Left renal cortex interstitium (tissue), 4 donors: ENCODE measurements at regions not wholly inside any gene's neighbourhood (a gene's known extent, or its start where the extent isn't known, plus 50 kb on each side); places are given as distances from the start of the nearest gene placed in this dataset.

Source experiments
- DNase-seq, 4 donors: peaks; one replicate each; pipeline ENCODE4 v3.0.0-alpha.2; 2013; ENCODE audit warnings: low read depth in 4 of 4, low spot score in 2 of 4, missing footprints in 1 of 4

DNA sequence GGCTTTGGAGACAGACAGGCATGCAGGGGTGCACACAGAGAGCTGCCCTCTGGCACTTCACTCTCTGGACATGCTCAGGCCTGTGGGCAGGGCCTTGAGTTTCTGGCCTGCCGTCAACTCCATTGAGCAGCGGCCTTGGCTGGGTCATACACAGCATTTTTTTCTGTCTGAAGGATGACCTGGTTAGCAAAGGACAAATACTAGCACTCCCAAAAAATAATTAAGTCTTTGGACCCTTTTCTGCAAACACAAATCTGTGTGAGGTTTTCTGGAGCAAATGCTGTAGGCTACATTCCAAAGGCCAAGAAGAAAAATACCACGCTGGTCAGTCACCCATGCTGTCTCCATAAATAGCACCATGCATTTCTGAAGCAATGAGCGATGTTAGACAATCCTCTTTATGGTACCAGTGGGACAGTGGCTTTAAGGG is 124.7 kb upstream of the CTAGE1 start:
- no peak for DNase-seq

DNA sequence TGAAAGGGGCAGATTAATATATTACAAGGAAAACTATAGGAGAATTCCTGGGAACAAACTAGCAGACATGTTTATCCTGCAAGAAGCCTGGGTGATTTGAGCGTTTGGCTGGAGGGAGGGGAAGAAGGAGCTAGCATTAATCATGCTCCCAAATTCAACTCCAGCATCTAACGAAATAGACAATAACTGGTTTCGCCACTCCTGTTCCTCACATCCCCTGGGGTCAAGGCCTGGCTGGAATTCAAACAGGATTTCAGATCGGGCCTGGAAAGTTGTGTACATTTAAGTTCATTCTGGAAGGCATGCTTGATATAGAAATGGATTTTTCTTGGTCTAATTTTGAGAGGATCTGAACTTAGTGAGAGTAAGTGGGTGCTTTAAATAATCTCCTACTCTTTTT is 126.1 kb upstream of the CTAGE1 start:
- no peak for DNase-seq

DNA sequence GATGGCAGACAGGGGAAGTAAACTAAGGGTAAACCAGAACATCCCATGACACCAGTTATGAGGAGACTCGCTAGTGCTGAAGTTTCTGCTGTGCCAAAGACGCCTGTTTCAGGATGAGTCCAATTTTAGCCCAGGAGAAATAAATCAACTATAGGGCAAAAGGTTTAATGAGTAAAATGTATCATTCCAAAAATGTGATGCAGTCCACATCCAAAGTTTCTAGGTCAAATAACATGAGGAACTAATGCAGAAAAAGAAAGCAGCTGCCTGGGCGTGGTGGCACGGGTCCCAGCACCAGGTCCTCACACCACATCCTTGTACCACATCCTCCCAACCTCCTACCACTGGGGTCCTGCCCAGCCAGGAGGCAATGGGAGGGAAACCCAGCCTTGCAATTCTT is 126.9 kb upstream of the CTAGE1 start:
- DNase-seq: no peak

DNA sequence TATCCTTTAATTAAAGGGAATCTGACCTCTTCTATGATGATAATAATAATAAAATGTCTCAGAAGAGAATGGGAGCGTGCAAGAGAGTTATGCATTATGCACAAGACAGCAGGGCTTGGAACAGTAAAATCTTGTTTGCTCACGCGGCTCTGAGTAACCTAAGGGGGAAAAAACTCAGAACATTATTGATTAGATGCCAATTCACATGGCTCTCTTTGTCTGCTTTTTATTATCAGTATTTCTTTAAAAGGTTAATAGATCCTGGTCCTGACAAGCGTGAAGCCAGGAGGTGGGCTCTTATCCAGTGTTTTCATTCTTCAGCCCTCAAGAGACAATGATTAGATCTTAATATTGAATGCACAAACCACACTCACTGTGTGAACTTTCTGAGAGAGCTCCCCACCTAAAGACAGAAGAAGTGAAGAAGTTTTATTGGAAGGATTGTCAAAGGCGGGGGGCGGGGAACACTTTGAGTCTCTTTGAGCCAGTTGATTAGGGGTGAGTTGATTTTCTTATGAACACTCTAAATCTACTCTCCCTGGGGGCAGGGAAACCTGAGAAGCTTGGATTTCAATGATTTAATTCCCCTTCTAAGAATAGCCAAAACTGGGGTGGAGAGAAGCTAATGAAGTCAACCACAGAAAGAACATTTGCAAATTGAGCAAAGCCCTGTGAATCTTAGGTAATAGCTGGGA is 127.5 kb upstream of the CTAGE1 start:
- no peak for DNase-seq

DNA sequence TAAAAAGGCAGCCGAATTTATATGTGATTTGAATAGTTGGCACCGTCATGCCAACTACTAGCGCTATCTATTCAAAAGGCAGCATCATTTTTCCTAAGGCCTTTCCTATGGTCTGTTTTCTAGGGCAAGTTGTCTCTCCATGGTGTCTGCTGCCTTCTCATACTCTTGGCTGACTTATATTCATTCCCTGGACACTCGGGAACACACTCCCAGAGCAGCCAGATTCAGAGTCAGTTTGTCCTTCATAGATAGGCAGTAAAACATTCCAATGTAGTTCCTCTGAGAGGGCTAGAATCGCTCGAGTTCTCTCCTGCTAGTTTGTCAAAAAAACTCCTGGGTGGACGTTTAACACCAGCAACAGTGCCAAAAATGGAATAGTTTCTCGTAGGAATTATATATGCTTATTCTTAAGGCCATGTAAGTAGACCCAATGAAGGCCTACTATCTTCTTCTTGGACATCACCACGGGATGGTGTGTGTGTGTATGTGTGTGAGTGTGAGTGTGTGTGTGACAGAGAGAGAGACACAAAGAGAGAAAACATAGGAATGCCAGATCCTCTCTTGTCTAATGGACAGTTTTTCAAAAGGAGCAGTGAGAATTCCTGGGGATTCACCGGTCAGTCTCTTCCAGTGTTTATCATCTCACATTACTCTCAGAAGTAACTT is 129.3 kb upstream of the CTAGE1 start:
- DNase-seq: no peak

DNA sequence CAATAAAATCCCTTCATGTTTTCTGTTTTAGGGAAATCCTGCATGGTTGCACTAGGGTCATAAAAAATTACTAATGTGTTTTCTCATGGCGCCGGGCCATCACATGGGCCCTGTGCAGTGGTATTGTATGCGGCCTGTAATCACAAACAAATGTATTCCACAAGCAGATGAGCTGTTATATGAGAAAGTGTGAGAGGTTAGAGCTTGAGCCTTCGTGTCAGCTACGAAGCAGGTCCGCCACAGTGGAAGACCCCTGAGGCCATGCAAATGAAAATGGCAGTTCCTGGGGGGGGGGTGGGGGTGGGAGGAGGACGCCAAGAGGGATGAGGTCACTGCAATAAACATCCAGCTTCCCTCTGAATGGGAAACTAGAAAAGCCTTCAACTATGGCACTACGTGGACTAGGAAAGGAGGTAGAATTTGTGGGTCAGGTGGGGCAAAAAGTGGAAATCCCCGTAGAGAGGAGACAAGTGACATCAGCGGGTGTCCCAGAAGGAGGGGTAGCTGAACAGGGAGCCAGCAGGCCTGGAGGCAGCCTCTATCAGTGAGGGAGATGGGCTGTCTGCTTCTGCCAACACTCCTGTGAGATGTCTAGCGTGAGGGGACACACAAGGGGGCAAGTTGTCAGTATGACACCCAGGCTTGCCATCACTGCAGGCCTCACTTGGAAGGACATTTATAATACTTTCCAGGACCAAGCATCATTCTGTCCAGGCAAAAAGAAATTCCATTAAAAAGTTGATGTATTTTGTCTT is 130.3 kb upstream of the CTAGE1 start:
- DNase-seq: no peak

DNA sequence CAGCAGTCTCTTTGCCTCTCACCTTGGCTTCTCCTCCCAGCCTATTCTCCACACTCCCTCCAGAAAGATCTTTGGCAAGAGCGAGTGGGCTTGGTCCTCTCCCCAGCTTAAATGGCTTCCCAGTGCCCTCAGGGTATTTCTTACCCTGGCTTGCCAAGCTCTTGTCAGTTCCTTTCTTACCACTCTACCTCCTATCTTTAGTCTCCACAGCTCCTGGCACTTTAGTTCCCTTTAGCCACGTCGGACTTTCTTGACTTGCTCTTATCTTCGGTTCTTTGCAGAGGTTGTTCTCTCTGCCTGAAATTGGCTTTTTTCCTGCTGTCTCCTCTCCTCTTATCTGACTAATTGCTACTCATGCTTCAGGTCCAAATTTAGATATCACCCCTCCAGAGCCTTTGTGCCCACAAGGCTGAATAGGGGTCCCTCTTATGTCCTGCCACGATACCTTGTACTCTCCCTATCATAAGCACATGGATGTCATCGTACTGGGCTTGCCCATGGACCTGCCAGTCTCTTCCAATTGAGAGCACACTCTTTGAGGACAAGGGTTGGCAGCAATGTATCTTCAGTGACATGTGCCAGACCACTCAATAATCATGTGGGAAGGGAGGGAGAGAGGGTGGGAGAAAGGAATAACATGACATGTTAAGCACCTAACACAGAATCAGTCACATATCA is 131.7 kb upstream of the CTAGE1 start:
- DNase-seq: no peak

DNA sequence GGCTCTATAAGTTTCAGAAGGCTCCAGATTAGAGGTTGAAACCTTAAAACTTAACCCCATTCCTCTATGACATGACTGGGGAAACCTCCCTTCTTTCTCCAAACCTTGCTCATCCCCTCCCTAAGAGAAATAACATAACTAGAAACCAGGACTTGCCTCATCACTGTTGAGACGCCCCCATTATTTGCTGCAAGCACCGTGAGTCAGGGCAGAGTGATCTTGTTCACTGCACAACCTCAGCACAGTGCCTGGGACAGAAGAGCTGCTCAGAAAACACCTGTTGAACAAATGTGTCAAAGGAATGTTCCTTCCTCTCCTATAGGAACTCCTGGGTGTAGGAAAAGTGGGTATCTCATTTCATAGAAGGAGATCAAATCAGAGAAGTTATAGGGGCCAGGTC is 132.7 kb upstream of the CTAGE1 start:
- no peak for DNase-seq

DNA sequence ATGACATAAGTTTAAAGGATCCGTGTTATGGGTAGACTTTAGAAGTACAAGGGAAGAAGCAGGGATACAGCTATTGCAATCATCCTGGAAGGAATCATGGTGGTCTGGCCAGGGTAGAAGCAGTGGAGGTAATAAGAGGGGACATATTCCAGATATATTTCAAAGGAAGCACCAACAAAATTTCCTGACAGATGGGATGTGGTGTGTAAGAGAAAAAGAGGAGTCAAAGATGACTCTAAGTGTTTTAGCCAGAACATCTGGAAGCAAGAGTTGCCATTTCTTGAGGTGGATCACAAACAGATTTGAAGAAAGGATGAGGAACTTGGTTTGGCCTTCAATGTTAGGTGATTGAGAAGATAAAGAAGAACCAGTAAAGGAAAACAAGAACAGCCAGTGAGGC is 133.1 kb upstream of the CTAGE1 start:
- no peak for DNase-seq

DNA sequence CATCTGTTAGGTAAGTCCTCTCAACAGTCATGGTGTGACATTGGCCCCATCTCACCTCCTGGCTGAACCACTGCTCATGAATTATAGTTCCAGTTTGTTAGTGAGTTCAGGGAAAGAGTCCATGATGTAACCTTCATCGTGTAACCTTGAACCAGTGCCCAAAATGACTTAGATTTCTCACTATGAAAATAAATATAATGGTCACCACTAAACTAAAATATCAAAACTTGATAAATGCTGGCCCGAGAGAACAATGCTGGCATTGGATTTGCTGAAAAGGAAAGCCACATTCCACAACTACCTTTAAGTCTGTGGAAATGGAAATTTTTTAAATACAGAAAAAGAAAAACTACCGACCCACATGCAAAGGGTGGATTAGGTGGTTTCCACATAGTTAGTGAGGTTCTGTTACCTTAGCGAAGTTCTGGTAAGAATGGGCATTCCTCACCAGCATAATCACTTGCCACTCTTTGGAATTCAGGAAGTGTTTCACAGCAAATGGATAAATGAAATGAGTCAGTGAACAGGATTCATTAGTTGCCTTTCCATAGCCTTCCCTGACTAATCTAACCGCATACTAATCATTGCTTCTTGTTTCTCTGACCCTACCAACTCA is 133.9 kb upstream of the CTAGE1 start:
- no peak for DNase-seq

DNA sequence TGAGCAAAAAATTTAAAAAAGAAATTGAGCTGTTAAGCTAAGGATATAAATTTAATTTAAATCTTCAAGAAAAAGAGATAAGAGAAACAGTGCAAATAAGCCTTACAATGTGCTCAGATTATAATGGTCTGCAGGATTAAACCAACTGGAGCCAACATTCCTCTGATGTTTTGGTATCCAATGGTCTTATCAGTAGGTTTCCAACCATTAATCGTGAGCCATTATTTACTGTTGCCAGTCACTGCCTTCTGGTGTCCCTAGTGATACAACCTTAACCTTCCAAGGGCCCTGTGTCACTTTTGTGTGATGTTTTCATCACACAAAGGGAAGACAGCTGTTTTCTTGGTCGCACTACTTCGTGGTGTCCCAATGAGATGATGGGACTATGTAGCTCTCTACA is 134.5 kb upstream of the CTAGE1 start:
- DNase-seq: no peak

DNA sequence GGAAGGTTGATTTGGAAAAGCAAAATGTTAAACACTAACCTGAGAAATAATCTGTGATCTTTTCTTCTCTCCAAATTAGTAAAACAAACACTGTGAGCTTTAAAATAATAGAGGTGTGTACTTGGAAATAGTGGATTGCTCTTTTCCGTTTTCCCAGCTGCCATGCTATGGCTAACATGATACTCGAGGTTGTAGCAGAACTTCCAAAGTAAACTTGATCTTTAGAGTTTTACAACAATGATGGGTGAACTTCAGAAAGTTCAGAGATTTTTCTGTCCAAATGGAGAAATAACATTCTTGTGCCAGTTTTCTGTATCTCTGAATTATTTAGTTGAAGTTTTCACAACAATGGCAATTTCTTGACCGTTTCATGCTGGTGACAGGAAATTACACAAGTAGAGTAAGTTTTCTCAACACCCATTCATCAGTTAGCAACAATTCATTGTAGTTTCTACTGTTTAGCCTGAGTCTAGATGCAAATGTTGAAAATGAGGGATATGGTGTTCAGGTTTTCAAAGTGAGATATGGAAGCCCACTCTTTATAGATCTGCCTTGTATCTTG is 135.3 kb upstream of the CTAGE1 start:
- DNase-seq: no peak

DNA sequence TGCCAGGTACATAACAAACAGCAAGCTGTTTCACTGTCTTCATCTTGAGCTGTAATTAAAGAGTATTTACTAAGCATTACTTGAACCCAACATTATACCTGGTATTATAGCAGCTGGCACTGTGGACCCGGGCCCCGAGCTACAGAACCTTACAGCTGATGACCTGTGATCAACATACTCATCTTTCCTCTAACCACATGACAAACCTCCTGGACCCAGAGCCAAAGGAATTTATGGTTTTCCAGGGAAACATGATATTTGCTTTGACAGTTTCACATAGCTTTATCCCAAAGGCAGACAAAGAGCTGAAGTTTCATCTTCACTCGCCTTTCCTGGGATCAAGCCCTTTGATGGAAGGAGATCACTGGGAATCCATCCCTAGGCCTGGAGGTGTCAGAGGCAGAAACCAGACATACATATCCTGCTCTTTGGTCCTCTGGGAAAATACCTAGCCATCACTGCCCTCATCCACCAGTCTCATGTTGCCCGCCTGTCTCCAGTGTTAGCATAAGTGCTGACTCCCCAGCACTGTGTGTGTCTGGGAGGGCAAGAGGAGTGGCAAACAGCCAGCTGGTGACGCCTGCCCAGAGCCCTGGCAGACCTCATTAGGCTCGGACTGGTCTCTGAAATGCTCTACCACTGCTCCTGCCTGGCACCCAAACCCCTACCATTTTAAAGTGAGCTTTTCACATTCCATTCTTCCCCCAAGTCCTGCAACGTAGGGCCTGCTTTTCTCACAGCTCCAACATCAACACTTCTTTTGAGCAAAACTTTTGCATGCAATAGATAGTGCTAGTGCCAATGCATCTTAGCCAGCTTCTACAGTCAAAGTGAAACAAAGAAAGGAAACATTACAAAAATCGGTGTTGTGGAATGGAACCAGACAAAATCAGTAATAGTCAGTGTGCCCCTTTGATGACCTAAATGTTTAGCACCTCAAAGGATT is 138.8 kb upstream of the CTAGE1 start:
- DNase-seq: no peak

DNA sequence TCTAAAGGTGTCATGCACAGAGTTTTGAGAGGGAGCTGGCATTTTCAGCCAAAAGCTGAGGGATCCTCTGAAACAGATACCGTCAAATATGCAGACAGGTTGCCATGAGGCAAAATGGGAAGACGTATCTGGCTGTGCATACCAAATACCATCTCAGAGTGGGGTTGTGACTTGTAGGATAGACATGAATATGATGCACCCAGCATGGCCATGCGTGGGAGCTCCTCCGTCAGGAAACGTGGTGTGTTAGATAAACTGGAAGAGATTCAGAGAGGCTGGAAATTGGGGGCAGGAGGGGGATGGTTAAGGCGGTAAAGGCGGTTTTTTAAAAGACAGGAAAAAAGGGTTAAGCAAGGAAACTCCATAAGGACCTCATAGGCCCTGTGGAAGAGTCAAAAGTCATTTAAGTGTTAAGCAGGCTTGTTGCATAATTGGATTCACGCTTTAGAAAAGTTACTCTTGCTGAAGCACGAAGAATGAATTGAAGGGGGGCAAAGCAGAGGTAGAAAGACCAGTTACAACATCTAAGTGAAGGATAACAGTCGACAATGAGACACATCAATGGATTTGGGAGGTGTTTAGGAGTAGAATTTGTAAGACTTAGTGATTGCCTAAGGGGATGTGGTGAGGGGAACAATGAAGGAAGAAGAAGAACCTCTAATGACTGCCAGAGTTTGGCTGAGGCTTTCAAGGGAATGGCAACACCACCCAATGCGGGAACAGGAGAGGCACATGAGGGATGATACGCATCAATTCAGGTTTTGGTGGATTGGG is 139.6 kb upstream of the CTAGE1 start:
- DNase-seq: no peak

DNA sequence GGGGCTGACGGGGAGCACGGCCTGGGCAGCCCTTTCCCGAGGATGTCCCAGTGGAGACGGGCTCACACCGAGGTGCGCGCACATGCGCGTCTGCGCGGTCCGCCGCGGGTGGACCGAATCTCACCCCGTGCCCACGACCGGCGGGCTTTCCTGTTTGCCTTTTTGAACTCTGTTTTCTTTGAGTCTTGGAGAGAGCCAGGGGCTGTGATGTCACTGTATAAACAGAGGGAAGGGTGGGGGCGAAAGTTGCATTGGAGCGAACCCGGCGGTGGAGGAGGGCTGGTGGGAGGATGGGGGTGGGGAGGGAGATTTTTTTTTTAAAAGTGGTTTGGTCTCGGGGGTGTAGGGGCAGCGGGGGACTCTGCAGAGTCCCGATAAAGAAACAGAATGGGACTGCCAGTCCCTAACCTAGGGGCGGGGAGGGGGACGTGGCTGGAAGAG is 141.2 kb upstream of the CTAGE1 start:
- DNase-seq: peak in 1 of 4 donors; percentile 61

DNA sequence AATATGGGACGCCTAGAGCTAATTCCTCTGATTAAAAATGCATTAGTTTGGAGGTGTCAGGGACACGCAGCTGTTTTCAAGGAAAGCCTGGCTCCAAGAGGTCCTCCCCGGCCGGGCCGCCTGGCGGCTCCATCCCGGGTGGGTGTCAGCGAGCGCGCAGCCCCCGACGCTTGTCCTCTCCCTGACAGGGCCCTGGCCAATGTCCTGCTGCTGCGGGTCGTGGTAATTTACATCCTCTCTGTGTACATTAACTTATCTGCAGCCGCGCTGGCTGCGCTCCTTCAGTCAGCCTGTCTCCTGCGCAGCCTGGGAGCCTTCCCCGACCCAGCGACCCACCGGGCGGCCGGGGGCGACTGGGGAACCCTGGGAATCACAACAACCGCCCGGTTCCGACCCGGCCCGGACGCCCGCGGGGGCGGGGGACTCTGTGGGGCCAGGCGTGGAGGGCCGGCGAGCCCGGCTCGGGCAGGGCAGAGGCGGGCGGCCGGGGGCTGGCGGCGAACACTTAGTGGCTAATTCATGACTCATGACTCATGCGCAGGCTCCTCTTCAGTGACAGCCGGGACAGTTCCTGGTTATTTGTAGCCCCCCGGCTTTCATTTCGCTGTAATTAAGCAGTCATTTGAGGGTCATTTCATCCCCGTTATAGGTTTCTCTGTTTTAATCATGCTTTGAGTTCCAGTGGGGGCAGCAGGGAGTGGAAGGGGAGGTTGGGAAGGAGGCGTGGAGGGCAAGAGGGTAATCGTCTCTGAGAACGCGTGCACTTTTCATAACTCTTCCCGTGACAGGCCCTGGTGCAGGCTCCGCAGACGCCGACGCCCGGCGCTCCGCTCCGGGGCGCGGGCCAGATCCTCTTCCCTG is 141.9 kb upstream of the CTAGE1 start:
- peak in 3 of 4 donors; percentile 66 to 82 (median 74) for DNase-seq

DNA sequence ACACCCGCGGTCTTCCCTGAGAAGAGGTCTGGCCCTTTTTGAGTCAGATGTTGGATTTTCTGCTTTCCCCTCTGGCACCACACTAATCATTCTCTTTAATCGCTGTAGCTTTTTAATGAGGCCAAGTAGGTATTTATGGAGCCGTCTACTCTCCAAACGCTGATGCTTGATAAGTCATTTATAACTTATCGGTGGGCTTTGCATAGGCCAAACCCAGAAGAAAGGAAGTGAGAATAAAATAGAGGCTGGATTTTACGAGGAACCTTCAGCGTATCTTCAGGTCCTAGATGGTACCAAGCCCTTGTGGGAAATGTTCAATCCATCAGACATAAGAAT is 142.5 kb upstream of the CTAGE1 start:
- DNase-seq: no peak

DNA sequence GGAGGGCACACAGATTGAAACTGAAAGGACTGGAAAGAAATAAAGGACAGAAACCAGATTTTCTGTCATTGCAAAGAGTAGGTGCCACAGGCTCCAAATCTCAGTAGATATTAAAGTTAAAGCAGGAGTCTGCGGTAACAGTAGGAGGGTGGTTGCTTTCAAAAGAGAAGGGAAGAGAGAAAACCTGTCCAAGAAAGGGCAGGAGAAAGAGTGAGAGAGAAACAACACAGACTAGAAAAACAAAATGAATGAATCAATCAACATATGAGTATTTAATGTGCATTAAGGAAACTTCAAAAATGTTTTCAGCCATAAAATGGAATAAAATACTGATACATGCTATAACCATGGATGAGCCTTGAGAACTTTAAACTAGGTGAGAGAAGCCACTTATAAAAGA is 143.1 kb upstream of the CTAGE1 start:
- DNase-seq: no peak
